ENCODE measurements at regions not wholly inside any gene's neighbourhood (a gene's known extent, or its start where the extent isn't known, plus 50 kb on each side); places are given as distances from the start of the nearest gene placed in this dataset.
"Not testable (repeated sequence)": the region's sequence is repeated elsewhere in the genome, so short reads cannot be mapped to it uniquely, and the experiment has no call there.

DNA sequence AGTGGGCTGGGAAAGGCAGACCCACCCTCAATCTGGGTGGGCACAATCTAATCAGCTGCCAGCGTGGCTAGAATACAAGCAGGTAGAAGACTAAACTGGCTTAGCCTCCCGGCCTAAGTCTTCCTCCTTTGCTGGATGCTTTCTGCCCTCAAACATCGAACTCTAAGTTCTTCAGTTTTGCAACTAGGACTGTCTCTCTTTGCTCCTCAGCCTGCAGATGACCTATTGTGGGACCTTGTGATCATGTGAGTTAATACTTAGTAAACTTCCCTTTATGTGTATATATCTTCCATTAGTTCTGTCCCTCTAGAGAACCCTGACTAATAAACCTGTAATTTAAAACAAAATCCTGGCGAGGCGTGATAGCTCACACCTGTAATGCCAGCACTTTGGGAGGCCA is 51.8 kb upstream of the SLC39A8 start:
- not testable (repeated sequence) for DNase-seq

DNA sequence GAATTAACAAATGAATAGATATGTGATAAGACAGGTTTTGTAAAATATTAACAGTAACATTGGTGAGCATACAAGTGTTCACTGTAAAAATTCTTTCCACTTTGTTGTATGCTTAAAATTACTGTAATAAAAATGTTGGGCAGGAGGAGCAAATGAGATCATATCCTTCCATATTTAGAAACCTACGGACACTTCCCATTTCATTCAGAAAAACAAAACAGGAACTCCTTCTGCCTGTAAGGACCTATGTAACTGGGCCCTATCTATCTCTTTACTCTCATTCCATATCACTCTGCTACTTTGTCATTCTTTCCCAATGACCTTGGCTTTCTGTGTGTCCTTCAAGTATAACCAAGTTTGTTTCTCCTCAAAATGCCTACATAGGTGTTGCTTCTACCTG is 53.7 kb upstream of the SLC39A8 start:
- DNase-seq, result no peak

GRCh38 chr4:102400898-102401297 is 55.6 kb upstream of the SLC39A8 start:
- no peak for DNase-seq

GRCh38 chr4:102402223-102402622 is 56.9 kb upstream of the SLC39A8 start:
- no peak for DNase-seq

DNA sequence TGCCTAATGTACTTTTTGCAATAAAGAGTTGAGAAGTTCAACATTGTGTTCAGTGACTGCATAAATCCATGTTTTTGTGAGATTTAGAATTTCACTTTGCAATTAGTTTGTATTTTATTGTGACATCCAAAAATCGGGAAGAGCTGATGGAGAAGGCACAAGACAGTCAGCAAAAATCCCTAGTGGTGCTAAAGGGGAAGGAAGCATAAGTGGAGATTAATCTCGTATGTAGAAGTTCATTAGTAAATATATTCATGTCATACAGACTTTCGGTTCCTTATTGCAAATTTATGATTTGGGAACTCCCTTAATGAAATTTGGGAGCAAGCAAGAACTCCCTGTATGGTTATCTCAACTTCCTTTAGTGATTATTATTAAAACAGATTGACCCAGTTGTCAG is 57.8 kb upstream of the SLC39A8 start:
- no peak for DNase-seq

DNA sequence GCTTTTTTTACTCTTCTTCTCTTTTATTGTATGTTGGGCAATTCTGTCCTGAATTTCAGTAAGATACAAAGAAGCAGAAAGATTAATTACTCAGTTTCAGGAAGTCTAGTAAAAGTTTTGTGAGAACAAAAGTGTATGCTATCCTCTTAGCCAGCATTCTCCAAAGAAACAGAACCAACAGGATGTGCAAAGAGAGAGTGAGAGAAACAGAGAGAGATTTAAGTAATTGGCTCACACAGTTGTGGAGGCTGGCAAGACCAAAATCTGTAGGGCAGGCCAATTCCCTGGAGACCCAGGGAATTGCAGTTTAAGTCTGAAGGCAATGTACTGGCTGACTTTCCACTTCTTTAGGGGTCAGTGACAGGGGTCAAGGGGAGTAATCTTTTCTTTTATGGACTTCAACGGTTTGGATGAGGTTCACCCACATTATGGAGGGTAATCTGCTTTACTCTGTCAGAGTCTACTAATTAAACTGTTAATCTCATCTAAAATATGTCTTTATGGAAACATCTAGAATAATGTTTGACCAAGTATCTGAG is 59.2 kb upstream of the SLC39A8 start:
- DNase-seq, result no peak

- no peak for DNase-seq
These were observed 60.6 kb upstream of the SLC39A8 start for GRCh38 chr4:102405821-102406401.

DNA sequence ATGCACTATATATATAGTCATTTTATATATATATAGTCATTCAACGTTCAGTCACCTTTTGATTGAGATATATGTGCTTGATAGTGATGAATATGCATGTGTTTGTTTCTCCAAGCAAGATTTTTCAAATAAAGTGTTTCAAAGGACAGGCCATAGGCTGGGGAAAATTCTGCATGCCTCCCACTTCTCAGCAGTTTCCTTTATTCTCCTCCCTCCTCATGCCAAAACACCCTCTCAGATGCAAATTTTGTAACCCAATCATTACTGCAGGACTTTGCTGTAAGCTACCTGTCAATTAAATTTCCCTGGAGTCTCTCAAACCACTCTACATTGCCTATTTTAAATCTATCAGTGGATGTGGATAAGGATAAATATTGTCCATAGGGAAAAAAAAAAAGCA is 65.6 kb upstream of the SLC39A8 start:
- not testable (repeated sequence) for DNase-seq

DNA sequence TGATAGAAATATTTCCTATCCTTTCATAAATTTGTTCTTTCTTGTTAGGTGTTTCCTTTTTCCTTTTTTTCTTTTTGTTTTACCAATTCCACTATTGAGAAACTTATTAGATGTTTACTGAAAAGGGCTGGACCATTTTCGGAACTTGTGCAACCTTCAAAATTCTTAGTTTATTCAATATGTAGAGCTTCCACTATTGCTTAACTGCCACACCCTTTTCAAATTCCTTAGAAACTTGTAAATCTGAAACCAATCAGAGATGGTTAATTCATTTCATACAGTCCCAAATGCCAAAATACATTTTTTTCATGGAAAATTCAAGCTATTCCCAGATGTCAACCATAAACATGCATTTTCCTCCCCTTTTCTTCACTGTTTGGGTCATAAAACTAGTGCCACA is 66.1 kb upstream of the SLC39A8 start:
- no peak for DNase-seq

DNA sequence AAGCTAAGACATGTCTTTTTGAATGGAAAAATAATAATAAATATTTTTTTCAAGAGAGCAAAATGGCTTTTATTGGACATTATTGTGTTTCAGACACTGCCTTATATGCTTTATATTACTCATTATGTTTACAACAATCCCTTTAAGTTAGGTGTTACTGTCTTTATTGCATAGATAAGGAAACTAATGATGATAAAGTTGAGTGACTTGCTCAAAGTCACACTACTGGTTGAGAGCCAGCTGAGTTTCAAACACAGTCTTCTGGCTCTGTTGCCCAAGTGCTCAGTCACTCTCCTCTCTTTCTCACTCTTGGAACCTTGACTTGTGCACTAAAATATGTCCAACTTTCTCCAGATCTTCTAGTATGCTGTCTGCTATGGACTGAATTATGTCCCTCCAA is 71.5 kb upstream of the SLC39A8 start:
- DNase-seq, result no peak

DNA sequence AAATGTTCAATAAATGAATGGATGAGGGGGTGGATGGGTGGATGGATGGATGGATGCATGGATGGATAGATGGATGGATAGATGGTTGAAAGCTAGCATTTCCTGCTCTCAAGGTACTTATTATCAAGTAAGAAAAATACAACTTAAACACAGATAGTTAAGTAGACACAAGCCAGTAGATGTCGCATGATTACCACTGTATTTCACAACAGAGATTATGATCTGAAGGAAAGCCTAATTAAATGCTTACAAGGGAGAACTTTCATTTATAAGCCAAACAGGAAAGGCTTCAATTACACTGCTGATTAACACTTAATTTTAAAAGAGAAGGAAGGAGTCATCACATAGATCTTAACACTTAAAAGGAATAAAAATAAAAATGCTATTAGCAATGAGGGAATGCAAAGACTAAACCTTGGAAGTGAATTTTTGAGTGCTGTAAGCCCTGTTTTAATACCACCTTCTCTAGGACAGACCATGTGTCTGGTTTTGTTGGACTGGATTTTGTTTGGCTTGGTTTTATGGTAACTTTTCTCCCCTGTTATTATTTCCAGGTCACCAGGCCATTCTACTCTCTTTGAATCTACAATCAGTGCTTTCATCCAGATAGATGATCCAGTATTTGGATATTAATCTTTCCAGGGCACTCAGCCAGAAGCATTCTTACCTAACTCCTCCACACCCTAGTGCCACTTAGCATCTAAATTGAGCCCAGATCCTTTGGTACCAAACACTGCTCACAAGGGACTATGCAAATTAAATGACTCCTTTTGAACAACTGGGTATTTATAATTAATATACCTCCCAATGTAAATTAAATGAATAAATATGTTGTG is 75.5 kb upstream of the SLC39A8 start:
- DNase-seq, result no peak

- no peak for DNase-seq
These were observed 77.6 kb upstream of the SLC39A8 start for GRCh38 chr4:102422843-102423242.

DNA sequence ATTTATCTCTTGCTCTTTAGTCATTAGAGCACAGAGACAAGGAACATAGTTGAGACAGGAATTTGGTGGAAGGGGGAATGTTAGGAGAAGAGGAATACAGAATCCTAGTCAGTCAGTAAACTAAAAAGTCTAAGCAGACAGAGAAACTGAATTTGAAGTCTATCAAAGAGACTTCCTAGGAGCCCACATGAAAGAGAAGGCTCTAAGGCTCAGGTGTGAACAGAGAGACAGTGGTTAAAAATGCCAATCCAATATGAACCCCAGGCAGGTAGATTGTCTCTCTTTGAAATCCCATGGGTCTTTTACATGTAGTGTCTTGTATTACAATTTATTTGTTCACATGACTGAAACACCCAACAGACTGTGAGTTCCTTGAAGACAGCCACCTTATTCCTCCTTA is 77.8 kb upstream of the NFKB1 start:
- DNase-seq, result no peak

DNA sequence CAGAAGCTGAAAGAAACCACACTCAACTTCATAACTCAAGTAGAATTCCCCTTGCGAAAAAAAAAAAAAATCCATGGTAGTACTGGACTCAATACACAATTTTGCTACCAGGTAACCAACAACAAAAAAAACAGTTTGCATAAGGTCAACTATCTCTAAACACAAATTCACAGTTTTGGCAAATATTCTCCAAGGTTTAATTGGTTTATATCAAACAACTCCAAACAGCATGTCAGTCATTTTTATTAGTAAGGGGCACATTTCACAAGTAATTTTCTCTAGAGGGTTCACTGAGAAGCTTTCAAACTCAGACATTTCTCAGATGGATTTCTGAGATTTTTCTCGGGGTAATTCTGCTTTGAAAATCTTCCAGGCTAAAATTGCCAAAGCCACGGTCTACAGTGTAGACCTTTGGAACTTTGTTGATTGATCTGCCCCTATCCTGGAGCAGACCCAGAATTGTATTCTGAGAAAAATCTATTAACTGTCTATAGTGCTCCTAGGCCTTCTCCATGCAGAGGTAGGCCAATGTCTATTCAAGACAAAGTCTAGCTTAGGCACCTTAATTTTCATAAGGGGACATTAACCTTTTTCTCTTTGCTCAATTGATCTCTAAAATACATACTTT is 73.7 kb upstream of the NFKB1 start:
- DNase-seq, result no peak

DNA sequence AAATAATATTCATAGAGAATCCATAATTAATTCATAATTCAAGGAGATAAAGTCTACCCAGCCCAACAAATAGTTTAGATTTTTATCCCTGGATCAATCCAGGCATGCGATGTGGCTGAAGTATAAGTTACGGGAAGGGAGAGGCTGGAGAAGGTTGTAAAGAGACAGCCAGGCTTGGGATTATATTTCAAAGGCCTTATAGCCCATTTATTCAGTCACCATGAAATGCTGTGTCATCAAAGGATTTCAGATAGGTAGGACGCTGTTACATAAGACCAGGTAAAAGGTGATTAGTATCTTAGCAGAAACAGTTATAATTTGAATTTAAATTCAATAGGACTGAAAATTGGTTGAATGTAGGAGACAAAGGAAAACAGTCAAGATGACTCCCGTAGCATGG is 73.0 kb upstream of the NFKB1 start:
- DNase-seq, result no peak

DNA sequence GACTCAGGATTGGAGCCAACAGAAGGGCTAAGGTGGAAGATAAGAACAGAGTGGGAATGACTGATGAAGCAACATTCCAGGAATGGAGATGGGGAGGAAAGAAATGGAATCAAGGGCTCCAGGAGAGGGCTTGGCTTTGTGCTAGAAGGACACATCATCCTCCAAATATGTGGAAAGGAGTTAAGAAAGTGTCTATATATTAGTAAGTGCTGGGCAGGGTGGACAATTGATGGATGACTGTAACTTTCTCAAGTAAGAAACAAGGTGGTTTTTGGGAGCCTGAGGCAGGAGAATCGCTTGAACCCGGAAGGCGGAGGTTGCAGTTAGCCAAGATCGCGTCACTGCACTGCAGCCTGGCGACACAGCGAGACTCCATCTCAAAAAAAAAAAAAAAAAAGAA is 71.6 kb upstream of the NFKB1 start:
- no peak for DNase-seq

GRCh38 chr4:102430461-102430910 is 70.7 kb upstream of the NFKB1 start:
- no peak for DNase-seq

DNA sequence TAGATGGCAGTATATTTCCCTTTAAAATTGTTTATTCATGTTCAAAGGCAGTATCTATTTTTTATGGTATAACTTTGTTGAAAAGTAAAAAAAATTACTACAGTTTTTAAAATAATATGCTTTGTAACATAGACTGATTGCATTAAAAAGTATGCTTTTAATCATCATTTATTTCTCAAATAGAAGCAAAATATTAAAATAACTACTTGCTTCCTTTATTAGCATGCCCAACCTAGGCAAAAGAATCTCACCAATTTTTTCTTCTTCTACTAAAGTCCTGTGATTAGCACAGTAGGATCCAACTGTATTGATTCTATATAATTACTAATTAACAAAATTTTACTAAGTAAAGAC is 69.6 kb upstream of the NFKB1 start:
- no peak for DNase-seq

- DNase-seq, result no peak
These were observed 64.0 kb upstream of the NFKB1 start for GRCh38 chr4:102437111-102437510.

DNA sequence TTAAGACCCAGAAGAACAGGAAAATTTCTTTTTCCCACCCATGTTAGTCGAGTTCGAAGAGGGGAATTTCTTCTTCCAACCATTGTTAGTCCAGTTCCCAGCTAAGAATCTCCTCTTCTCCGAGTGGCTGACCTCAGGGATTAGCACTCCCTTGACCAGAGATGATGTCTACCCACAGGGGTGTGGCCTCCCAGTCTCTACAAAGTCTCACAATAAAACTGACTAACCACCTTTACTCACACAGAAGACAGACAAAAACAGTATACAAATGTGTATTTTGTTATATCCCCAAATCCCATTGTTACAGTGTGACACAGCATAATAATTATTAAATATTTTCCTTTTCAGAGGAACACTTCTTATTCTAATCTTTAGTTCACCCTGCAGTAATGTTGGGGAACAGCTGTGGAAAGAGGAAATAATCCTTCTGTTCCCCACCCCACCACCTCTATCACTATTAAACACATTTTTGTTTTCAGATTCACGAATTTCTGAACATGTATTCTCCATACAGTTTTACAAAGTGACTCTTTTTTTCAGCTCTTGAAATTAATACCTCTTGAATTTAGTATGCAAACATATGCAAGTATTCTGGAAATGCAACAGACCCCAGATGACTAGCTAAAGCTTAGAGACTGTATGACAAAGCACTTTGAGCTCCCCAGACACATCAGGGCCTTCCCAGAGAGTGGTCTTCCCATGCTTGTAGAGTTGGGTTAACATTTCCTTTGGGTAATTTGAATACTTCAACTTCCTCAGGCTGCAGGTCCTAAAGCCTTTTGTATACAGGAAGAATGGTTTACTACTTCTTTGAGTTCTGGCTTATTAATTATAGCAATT is 62.5 kb upstream of the NFKB1 start:
- no peak for DNase-seq

GRCh38 chr4:102439236-102439614 is 61.9 kb upstream of the NFKB1 start:
- DNase-seq, result no peak

- no peak for DNase-seq
These were observed 61.3 kb upstream of the NFKB1 start for GRCh38 chr4:102439812-102440211.

GRCh38 chr4:102440498-102440897 is 60.7 kb upstream of the NFKB1 start:
- no peak for DNase-seq

All from DMS79 treated with DMSO at 0.1 percent for 48 hours (cell line).